ACC112 (cell line): ENCODE measurements at regions not wholly inside any gene's neighbourhood (a gene's known extent, or its start where the extent isn't known, plus 50 kb on each side); places are given as distances from the start of the nearest gene placed in this dataset.

ENCODE experiments used
- H2AFZ ChIP-seq: fragments of 200-600 bp; sonication (generic); one replicate; pipeline ENCODE4 v1.6.0; 2017; ENCODE audit warnings: antibody characterized with exemption, low read length; ENCODE audit not compliant: unreplicated experiment
- H3K27ac ChIP-seq: fragments of 200-600 bp; sonication (generic); 2 replicates; pipeline ENCODE4 v1.5.1; 2014; ENCODE audit warnings: low read depth, mild to moderate bottlenecking, antibody characterized with exemption, low read length, moderate library complexity
- H3K27me3 ChIP-seq: fragments of 200-600 bp; sonication (generic); 2 replicates; pipeline ENCODE4 v1.6.1; 2014; ENCODE audit warnings: mild to moderate bottlenecking, antibody characterized with exemption, low read length, moderate library complexity, mixed read lengths; ENCODE audit not compliant: insufficient read depth
- H3K36me3 ChIP-seq: fragments of 200-600 bp; sonication (generic); 2 replicates; pipeline ENCODE4 v1.6.1; 2016; ENCODE audit warnings: mild to moderate bottlenecking, antibody characterized with exemption, low read length, moderate library complexity, mixed read lengths; ENCODE audit not compliant: insufficient read depth
- H3K4me1 ChIP-seq: fragments of 200-600 bp; sonication (generic); one replicate; pipeline ENCODE4 v1.6.1; 2016; ENCODE audit warnings: low read length, mixed read lengths; ENCODE audit not compliant: insufficient read depth, unreplicated experiment, control insufficient read depth
- H3K4me3 ChIP-seq: fragments of 200-600 bp; sonication (generic); 2 replicates; pipeline ENCODE4 v1.5.1; 2014; ENCODE audit warnings: mild to moderate bottlenecking, low read depth, low read length
- H3K79me2 ChIP-seq: fragments of 200-600 bp; sonication (generic); one replicate; pipeline ENCODE4 v1.6.0; 2016; ENCODE audit warnings: low read length; ENCODE audit not compliant: control insufficient read depth, unreplicated experiment, insufficient read depth

- Histone ChIP-seq H3K4me3 (no peak overlapping the region), H3K79me2 (no peaks in the 10 kb centered on the region), H3K36me3 (no peaks in the 10 kb centered on the region), H3K4me1 (no peaks in the 10 kb centered on the region), H2AFZ (no peak overlapping the region), H3K27me3 (no peaks in the 10 kb centered on the region), H3K27ac (no peak overlapping the region)
Observed at GRCh38 chr6:67748521-67748920, 886.6 kb upstream of the ADGRB3 start.

- no peak overlapping the region for H2AFZ ChIP-seq
- H3K4me3 ChIP-seq = peak overlapping the region; percentile 29; the same call in 1 of the 2 replicates
- no peaks in the 10 kb centered on the region; the same call in 1 of the 2 replicates for H3K36me3 ChIP-seq
- H3K79me2 ChIP-seq = no peaks in the 10 kb centered on the region
- peaks cover 14% of the 10 kb centered on the region for H3K4me1 ChIP-seq
- no peaks in the 10 kb centered on the region for H3K27me3 ChIP-seq
- peak overlapping the region; percentile 29; the same call in 1 of the 2 replicates for H3K27ac ChIP-seq
Observed at GRCh38 chr6:67736816-67737215, 898.3 kb upstream of the ADGRB3 start.

- Histone ChIP-seq H3K79me2 (no peaks in the 10 kb centered on the region), H3K4me3 (no peak overlapping the region), H3K36me3 (no peaks in the 10 kb centered on the region; the same call in 1 of the 2 replicates), H2AFZ (peak overlapping the region; percentile 38), H3K4me1 (peaks cover 14% of the 10 kb centered on the region), H3K27ac (peak overlapping the region; percentile 29; the same call in 1 of the 2 replicates), H3K27me3 (no peaks in the 10 kb centered on the region)
Observed at GRCh38 chr6:67736161-67736560, 898.9 kb upstream of the ADGRB3 start.

GRCh38 chr6:67735623-67736022 lies 899.5 kb upstream of the ADGRB3 start:
- Histone ChIP-seq H3K4me1 (peaks cover 14% of the 10 kb centered on the region), H2AFZ (no peak overlapping the region), H3K27ac (no peak overlapping the region), H3K4me3 (no peak overlapping the region), H3K36me3 (no peaks in the 10 kb centered on the region; the same call in 1 of the 2 replicates), H3K79me2 (no peaks in the 10 kb centered on the region), H3K27me3 (no peaks in the 10 kb centered on the region)

GRCh38 chr6:67722861-67723261 lies 912.2 kb upstream of the ADGRB3 start:
- no peaks in the 10 kb centered on the region for H3K36me3 ChIP-seq

GRCh38 chr6:67717281-67717680 lies 917.8 kb upstream of the ADGRB3 start:
- Histone ChIP-seq H3K79me2 (no peaks in the 10 kb centered on the region), H3K4me3 (peak overlapping the region; percentile 42; the same call in 1 of the 2 replicates), H3K27me3 (no peaks in the 10 kb centered on the region), H3K4me1 (peaks cover 15% of the 10 kb centered on the region), H2AFZ (peak overlapping the region; percentile 92), H3K27ac (peak overlapping the region; percentile 44), H3K36me3 (no peaks in the 10 kb centered on the region)

More at GRCh38 chr6:67722861-67723261, 912.2 kb upstream of the ADGRB3 start:
- Histone ChIP-seq H3K27me3 (no peaks in the 10 kb centered on the region), H3K79me2 (no peaks in the 10 kb centered on the region), H3K4me1 (peaks cover 2% of the 10 kb centered on the region), H3K4me3 (no peak overlapping the region), H2AFZ (no peak overlapping the region), H3K27ac (no peak overlapping the region)

- Histone ChIP-seq H3K4me3 (no peak overlapping the region), H2AFZ (no peak overlapping the region)
Observed at GRCh38 chr6:67706388-67706787, 928.7 kb upstream of the ADGRB3 start.

GRCh38 chr6:67698534-67698933 lies 936.5 kb upstream of the ADGRB3 start:
- H3K36me3 ChIP-seq = no peaks in the 10 kb centered on the region
- H3K4me1 ChIP-seq = no peaks in the 10 kb centered on the region

More at GRCh38 chr6:67706388-67706787, 928.7 kb upstream of the ADGRB3 start:
- H3K4me1 ChIP-seq = no peaks in the 10 kb centered on the region
- H3K27ac ChIP-seq = no peak overlapping the region
- no peaks in the 10 kb centered on the region for H3K27me3 ChIP-seq
- no peaks in the 10 kb centered on the region for H3K36me3 ChIP-seq
- no peaks in the 10 kb centered on the region for H3K79me2 ChIP-seq

GRCh38 chr6:67694127-67694526 lies 941.0 kb upstream of the ADGRB3 start:
- H3K27ac ChIP-seq = no peak overlapping the region
- no peaks in the 10 kb centered on the region for H3K79me2 ChIP-seq
- no peaks in the 10 kb centered on the region for H3K36me3 ChIP-seq
- no peak overlapping the region for H3K4me3 ChIP-seq
- H2AFZ ChIP-seq = no peak overlapping the region
- H3K27me3 ChIP-seq = no peaks in the 10 kb centered on the region
- no peaks in the 10 kb centered on the region for H3K4me1 ChIP-seq

More at GRCh38 chr6:67698534-67698933, 936.5 kb upstream of the ADGRB3 start:
- no peaks in the 10 kb centered on the region for H3K27me3 ChIP-seq
- H3K27ac ChIP-seq = no peak overlapping the region
- no peak overlapping the region for H2AFZ ChIP-seq
- H3K79me2 ChIP-seq = no peaks in the 10 kb centered on the region
- H3K4me3 ChIP-seq = no peak overlapping the region

- no peak overlapping the region for H2AFZ ChIP-seq
- no peak overlapping the region for H3K4me3 ChIP-seq
- no peaks in the 10 kb centered on the region; the same call in 1 of the 2 replicates for H3K36me3 ChIP-seq
- no peaks in the 10 kb centered on the region for H3K79me2 ChIP-seq
- H3K27ac ChIP-seq = no peak overlapping the region
- H3K4me1 ChIP-seq = peaks cover 3% of the 10 kb centered on the region
- H3K27me3 ChIP-seq = no peaks in the 10 kb centered on the region
Observed at GRCh38 chr6:67689329-67689728, 945.8 kb upstream of the ADGRB3 start.

- Histone ChIP-seq H3K4me3 (no peak overlapping the region), H2AFZ (peak overlapping the region; percentile 9), H3K27ac (no peak overlapping the region), H3K36me3 (peaks cover 3% of the 10 kb centered on the region), H3K79me2 (no peaks in the 10 kb centered on the region), H3K27me3 (no peaks in the 10 kb centered on the region), H3K4me1 (peaks cover 18% of the 10 kb centered on the region)
Observed at GRCh38 chr6:67687396-67687795, 947.7 kb upstream of the ADGRB3 start.
